WTC11 (cell line): ENCODE measurements at regions not wholly inside any gene's neighbourhood (a gene's known extent, or its start where the extent isn't known, plus 50 kb on each side); places are given as distances from the start of the nearest gene placed in this dataset.
"Not testable (repeated sequence)": the region's sequence is repeated elsewhere in the genome, so short reads cannot be mapped to it uniquely, and the experiment has no call there.

Experiments
- CTCF ChIP-seq: fragments of 200-600 bp; IDR thresholded peaks from 2 replicates; pipeline ENCODE4 v1.8.0; 2022; ENCODE audit warnings: antibody characterized with exemption
- FOXJ3 ChIP-seq: sonication (generic); formaldehyde crosslinking; IDR thresholded peaks from 2 replicates; pipeline ENCODE4 v1.9.0; 2021; ENCODE audit warnings: missing genetic modification reagents, mild to moderate bottlenecking, borderline replicate concordance
- FOXK1 ChIP-seq: sonication (generic); formaldehyde crosslinking; IDR thresholded peaks from 2 replicates; pipeline ENCODE4 v1.8.0; 2022; ENCODE audit warnings: mild to moderate bottlenecking, moderate library complexity, missing genetic modification reagents
- MAX ChIP-seq: sonication (generic); formaldehyde crosslinking; IDR thresholded peaks from 2 replicates; pipeline ENCODE4 v1.8.0; 2022; ENCODE audit warnings: mild to moderate bottlenecking, missing genetic modification reagents
- MYBL2 ChIP-seq: sonication (generic); formaldehyde crosslinking; IDR thresholded peaks from 2 replicates; pipeline ENCODE4 v1.8.1; 2023; ENCODE audit warnings: mild to moderate bottlenecking, moderate library complexity, missing genetic modification reagents
- NFYB ChIP-seq: sonication (generic); formaldehyde crosslinking; conservative IDR thresholded peaks from 2 replicates; pipeline ENCODE4 v1.8.0; 2022; ENCODE audit warnings: low read depth, missing genetic modification reagents
- TEAD1 ChIP-seq: sonication (generic); formaldehyde crosslinking; IDR thresholded peaks from 2 replicates; pipeline ENCODE4 v1.8.0; 2022; ENCODE audit warnings: mild to moderate bottlenecking, missing genetic modification reagents
- USF1 ChIP-seq: sonication (generic); formaldehyde crosslinking; IDR thresholded peaks from 2 replicates; pipeline ENCODE4 v1.8.0; 2022; ENCODE audit warnings: mild to moderate bottlenecking, missing genetic modification reagents
- USF2 ChIP-seq: sonication (generic); formaldehyde crosslinking; IDR thresholded peaks from 2 replicates; pipeline ENCODE4 v1.8.1; 2023; ENCODE audit warnings: mild to moderate bottlenecking, missing genetic modification reagents, moderate library complexity
- ZNF121 ChIP-seq: sonication (generic); formaldehyde crosslinking; IDR thresholded peaks from 2 replicates; pipeline ENCODE4 v1.8.0; 2023; ENCODE audit warnings: missing genetic modification reagents

- not testable (repeated sequence) for TF ChIP-seq NFYB; CTCF; FOXJ3 (CRISPR knock-in tag); ZNF121 (CRISPR knock-in tag); MAX (CRISPR knock-in tag); TEAD1 (CRISPR knock-in tag); MYBL2; FOXK1 (CRISPR knock-in tag); USF2 (CRISPR knock-in tag); USF1 (CRISPR knock-in tag)
Observed at GRCh38 chr5:142230949-142231348, 93.9 kb downstream of the SPRY4 start.
